Adrenal gland (tissue), 5 donors: ENCODE measurements at regions not wholly inside any gene's neighbourhood (a gene's known extent, or its start where the extent isn't known, plus 50 kb on each side); places are given as distances from the start of the nearest gene placed in this dataset.

Source experiments
- POLR2A ChIP-seq, 2 donors: fragments of 450-650 bp; IDR thresholded peaks; one replicate each; pipeline ENCODE4 v1.6.1; 2017; ENCODE audit warnings: antibody characterized with exemption in 2 of 2, mild to moderate bottlenecking in 2 of 2, moderate library complexity in 1 of 2
- TF ChIP-seq, protein P1 (sequence below), 6 experiments: fragments of 450-650 bp in 4 of 6; fragments of 200-600 bp in 2 of 6; sonication (generic) in 1 of 6; IDR thresholded peaks; 1 replicate in 5 of 6; 2 replicates in 1 of 6; pipeline versions ENCODE4 v1.5.1 to v1.8.0; 2016 to 2021; ENCODE audit warnings: antibody characterized with exemption in 6 of 6, mild to moderate bottlenecking in 2 of 6, moderate library complexity in 1 of 6
- donor health status: DM: no; HTN: no; CAD: no.

DNA sequence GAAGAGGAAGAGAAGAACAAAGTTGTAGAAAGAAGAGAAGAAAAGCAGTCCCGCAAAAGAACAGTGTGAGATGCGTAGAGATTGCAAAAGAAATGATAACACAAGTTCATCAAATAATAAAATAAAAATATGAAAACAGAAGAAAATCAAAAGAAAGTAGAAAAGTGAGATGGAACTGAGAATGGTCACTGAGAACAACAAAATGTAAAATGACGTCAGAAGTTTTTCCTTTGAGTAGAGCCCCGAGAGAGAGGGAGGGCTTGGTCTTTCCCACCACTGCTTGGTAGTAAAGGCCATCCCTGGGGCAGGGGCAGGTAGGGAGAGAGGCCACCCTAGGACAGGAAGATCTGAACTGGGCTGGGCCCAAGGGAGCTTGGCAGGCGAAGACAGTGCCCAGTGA lies 533.7 kb downstream of the QKI start:
- TF ChIP-seq, protein P1, sequence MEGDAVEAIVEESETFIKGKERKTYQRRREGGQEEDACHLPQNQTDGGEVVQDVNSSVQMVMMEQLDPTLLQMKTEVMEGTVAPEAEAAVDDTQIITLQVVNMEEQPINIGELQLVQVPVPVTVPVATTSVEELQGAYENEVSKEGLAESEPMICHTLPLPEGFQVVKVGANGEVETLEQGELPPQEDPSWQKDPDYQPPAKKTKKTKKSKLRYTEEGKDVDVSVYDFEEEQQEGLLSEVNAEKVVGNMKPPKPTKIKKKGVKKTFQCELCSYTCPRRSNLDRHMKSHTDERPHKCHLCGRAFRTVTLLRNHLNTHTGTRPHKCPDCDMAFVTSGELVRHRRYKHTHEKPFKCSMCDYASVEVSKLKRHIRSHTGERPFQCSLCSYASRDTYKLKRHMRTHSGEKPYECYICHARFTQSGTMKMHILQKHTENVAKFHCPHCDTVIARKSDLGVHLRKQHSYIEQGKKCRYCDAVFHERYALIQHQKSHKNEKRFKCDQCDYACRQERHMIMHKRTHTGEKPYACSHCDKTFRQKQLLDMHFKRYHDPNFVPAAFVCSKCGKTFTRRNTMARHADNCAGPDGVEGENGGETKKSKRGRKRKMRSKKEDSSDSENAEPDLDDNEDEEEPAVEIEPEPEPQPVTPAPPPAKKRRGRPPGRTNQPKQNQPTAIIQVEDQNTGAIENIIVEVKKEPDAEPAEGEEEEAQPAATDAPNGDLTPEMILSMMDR (IDR thresholded peaks at IDR 0.05): no peak
- TF ChIP-seq POLR2A (IDR thresholded peaks at IDR 0.05): no peak
